Right lobe of liver (tissue), 6 donors: ENCODE measurements at regions not wholly inside any gene's neighbourhood (a gene's known extent, or its start where the extent isn't known, plus 50 kb on each side); places are given as distances from the start of the nearest gene placed in this dataset.

Experiments used
- ATAC-seq, 4 donors: fragments of 200-7000 bp; cut with Tn5 transposase; one replicate each; pipeline ENCODE4 v1.9.1; 2020; ENCODE audit warnings: mild to moderate bottlenecking in 4 of 4, moderate library complexity in 4 of 4
- DNase-seq, 3 donors: peaks; one replicate each; pipeline ENCODE4 v3.0.0-alpha.2; 2020
- H3K27ac ChIP-seq, 3 donors: fragments of 200-600 bp; one replicate each; pipeline ENCODE4 v1.8.0; 2022
- H3K27me3 ChIP-seq, 2 donors: fragments of 200-600 bp; one replicate each; pipeline ENCODE4 v1.8.0; 2022
- H3K36me3 ChIP-seq, 4 donors: fragments of 200-600 bp; sonication (generic) in 1 of 4; one replicate each; pipeline versions ENCODE4 v1.5.1 to v1.8.0; 2017 to 2022; ENCODE audit warnings: control low read depth in 1 of 4
- H3K4me1 ChIP-seq, 4 donors: fragments of 200-600 bp; sonication (generic) in 1 of 4; one replicate each; pipeline versions ENCODE4 v1.5.1 to v1.8.0; 2017 to 2022; ENCODE audit warnings: control low read depth in 1 of 4
- H3K4me3 ChIP-seq, 3 donors: fragments of 200-600 bp; one replicate each; pipeline ENCODE4 v1.8.0; 2022
- H3K9me3 ChIP-seq, 4 donors: fragments of 200-600 bp; sonication (generic) in 1 of 4; one replicate each; pipeline versions ENCODE4 v1.5.1 to v1.8.0; 2017 to 2022; ENCODE audit warnings: control low read depth in 1 of 4
- POLR2A ChIP-seq: fragments of 450-650 bp; IDR thresholded peaks from one replicate; pipeline ENCODE4 v1.6.1; 2017; ENCODE audit warnings: antibody characterized with exemption, mild to moderate bottlenecking
- WGBS: methylation state at CpG from one replicate; pipeline ENCODE4 v1.1.6; 2018; ENCODE audit warnings: low coverage, low lambda C conversion rate; ENCODE audit not compliant: insufficient coverage; ENCODE audit errors: missing lambda C conversion rate; 5-methylcytosine and 5-hydroxymethylcytosine counted together
- intact Hi-C, 2 donors: fragments of 100-400 bp; cut with DNase I; formaldehyde crosslinking; loops; one replicate each; pipeline versions ENCODE4 v1.11.2 to v1.14.1; 2022
- TF ChIP-seq, protein P1 (sequence below), 4 donors: fragments of 200-600 bp in 3 of 4; fragments of 450-650 bp in 1 of 4; IDR thresholded peaks; one replicate each; pipeline versions ENCODE4 v1.5.1 to v1.8.0; 2016 to 2022; ENCODE audit warnings: antibody characterized with exemption in 4 of 4, mild to moderate bottlenecking in 2 of 4
- donor health status: DM: no; HTN: yes; CAD: no.
- donor health status: DM: no; HTN: no; CAD: no.
- donor health status: DM: no; HTN: no; CAD: no.
- donor health status: DM: no; HTN: yes; CAD: no.
- donor health status: DM: no; HTN: yes; CAD: no.

DNA sequence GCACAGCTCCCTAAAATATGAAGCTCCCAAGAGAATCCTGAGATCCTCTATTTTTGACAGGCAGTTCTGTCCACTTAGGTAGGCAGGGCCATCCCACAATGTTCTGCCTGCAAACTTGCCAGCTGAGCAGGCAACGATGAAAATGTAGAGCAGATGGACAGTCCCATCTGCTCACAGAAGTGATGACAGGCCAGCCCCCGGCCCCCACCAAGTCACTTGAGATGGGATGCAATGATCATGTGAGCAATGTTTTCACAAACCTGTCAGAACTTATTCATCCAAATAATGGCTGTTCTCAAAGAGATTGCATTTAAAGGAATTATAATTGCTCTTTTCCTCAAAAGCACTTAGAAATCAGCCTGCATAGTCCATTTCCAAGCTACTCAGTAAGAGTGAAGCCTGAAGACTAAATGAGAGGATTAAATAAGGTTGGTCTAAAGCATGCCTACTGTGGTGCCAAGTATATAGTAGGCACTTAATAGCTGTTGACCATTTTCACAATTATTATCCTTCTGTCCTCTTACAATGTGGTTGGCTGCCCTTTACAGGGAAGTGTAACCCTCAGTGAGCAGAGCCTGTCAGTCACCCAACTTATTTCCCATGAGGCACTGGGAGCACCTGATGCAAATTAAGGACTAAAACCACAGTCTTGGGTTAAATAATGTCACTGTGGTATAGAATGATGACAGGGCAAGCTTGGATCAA lies 301.2 kb downstream of the FGFR2 start:
- WGBS: 67% methylated on average over 2 of the region's 2 CpGs
- intact Hi-C loops: no loop called here

DNA sequence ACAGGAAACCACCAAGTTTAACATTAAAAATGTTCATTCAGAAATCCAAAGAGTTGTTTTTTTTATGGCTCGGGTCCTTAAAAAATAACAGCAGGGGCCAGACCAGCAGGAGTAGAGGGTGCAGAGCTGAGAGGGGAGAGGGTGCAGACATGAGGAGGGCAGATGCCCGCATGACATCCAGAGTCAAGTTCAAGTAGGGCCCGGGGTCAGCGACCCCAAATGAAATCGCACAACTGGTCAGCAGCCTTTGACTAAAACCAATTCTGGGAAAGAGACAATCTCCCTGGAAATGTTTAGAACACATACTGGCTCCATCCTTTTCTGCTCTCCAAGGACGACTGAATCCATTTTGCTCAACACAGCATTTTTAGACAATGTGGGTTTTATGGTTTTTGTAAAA lies 297.5 kb downstream of the FGFR2 start:
- WGBS: 51% methylated on average over 6 of the region's 6 CpGs
- TF ChIP-seq, protein P1, sequence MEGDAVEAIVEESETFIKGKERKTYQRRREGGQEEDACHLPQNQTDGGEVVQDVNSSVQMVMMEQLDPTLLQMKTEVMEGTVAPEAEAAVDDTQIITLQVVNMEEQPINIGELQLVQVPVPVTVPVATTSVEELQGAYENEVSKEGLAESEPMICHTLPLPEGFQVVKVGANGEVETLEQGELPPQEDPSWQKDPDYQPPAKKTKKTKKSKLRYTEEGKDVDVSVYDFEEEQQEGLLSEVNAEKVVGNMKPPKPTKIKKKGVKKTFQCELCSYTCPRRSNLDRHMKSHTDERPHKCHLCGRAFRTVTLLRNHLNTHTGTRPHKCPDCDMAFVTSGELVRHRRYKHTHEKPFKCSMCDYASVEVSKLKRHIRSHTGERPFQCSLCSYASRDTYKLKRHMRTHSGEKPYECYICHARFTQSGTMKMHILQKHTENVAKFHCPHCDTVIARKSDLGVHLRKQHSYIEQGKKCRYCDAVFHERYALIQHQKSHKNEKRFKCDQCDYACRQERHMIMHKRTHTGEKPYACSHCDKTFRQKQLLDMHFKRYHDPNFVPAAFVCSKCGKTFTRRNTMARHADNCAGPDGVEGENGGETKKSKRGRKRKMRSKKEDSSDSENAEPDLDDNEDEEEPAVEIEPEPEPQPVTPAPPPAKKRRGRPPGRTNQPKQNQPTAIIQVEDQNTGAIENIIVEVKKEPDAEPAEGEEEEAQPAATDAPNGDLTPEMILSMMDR (IDR thresholded peaks at IDR 0.05): no peak
- no peaks in the 10 kb centered on the region for H3K9me3 ChIP-seq
- peaks cover 0 to 12% (median 3%) of the 10 kb centered on the region in 4 donors for H3K4me1 ChIP-seq
- ATAC-seq (peak in 3 of 4 donors; percentile 41 to 62 (median 53)), DNase-seq (no peak)
- no peak overlapping the region for H3K27ac ChIP-seq
- no peak overlapping the region for H3K4me3 ChIP-seq
- H3K27me3 ChIP-seq: no peaks in the 10 kb centered on the region
- intact Hi-C loops: no loop called here
- H3K36me3 ChIP-seq: no peaks in the 10 kb centered on the region

More for the DNA sequence above, 301.2 kb downstream of the FGFR2 start:
- no peaks in the 10 kb centered on the region for H3K27me3 ChIP-seq
- TF ChIP-seq, protein P1 (IDR thresholded peaks at IDR 0.05): no peak
- no peak for TF ChIP-seq POLR2A
- no peaks in the 10 kb centered on the region for H3K4me1 ChIP-seq
- DNase-seq (no peak), ATAC-seq (no peak)
- H3K4me3 ChIP-seq: no peak overlapping the region
- no peak overlapping the region for H3K27ac ChIP-seq
- no peaks in the 10 kb centered on the region for H3K9me3 ChIP-seq
- H3K36me3 ChIP-seq: no peaks in the 10 kb centered on the region

DNA sequence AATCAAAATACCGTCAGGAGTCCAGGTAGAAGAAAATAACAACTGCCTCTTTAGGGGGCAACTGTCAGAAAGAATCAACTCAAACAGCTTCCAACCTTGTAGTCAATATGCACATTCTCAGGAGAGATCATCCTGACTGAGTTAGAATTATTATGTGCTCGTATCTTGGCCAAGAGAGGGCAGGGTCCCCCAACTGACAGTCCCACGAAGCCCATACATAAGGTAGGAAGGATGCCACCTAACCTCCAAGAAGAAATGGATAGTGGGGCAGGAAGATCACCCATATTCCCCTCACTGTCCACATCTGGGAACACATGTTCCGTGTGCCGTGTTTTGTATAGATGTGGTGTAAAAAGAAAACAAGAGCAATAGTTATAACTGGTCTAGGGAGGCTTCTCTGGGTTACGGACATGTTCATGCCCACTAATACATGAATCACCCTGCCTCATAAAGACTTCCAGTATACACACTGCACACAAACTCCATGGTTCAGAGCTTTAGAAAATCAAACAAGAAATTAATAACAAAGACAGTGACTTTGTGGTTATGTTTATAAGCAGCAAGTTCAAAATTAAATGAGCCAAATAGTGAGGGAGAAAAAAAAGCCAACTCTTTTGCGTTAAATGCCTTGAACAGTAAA lies 295.6 kb downstream of the FGFR2 start:
- Histone ChIP-seq H3K9me3 (no peaks in the 10 kb centered on the region), H3K36me3 (no peaks in the 10 kb centered on the region), H3K27me3 (no peaks in the 10 kb centered on the region), H3K4me3 (no peak overlapping the region), H3K27ac (peak overlapping the region in 1 of 3 donors; percentile 3), H3K4me1 (peaks cover 0 to 12% (median 3%) of the 10 kb centered on the region in 4 donors)
- no peak for DNase-seq
- ATAC-seq: no peak
- TF ChIP-seq, protein P1 (IDR thresholded peaks at IDR 0.05): no peak
- TF ChIP-seq POLR2A: no peak
- WGBS: 70% methylated on average over 7 of the region's 7 CpGs
- intact Hi-C loops: no loop called here

DNA sequence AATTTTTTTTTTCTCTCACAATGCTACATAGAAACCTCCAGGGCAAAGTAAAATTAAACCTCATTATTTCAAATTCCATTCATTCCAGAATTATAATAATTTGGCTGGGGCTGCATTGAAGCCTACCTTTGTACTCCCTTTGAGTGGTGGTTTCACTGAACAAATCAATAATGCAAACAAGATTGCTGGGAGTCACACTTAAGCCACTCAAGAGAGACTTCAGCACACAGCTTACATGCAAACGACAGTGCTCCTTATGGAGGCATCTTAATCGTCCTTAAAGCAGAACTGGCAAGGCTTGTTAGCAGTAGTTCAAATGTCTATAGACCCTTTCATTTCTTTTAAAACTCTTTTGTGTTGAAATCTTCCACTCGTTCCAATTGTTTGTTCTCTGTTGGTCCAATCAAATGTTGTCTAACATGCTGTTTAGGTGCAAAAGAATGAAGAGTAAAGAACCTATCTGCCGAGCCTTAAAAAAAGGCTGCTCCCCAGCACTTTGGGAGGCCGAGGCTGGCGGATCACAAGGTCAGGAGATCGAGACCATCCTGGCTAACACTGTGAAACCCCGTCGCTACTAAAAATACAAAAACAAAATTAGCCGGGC lies 294.9 kb downstream of the FGFR2 start:
- DNase-seq: no peak
- no peaks in the 10 kb centered on the region for H3K9me3 ChIP-seq
- WGBS: 44% methylated on average over 10 of the region's 10 CpGs
- H3K4me3 ChIP-seq: no peak overlapping the region
- TF ChIP-seq POLR2A: no peak
- TF ChIP-seq, protein P1 (IDR thresholded peaks at IDR 0.05): no peak
- no peaks in the 10 kb centered on the region for H3K27me3 ChIP-seq
- peaks cover 0 to 12% (median 3%) of the 10 kb centered on the region in 4 donors for H3K4me1 ChIP-seq
- H3K27ac ChIP-seq: peak overlapping the region in 1 of 3 donors; percentile 3
- no peaks in the 10 kb centered on the region for H3K36me3 ChIP-seq
- intact Hi-C loops: no loop called here
- peak; percentile 82 to 94 (median 84) for ATAC-seq
